ENCODE measurements at regions not wholly inside any gene's neighbourhood (a gene's known extent, or its start where the extent isn't known, plus 50 kb on each side); places are given as distances from the start of the nearest gene placed in this dataset.
"Not testable (repeated sequence)": the region's sequence is repeated elsewhere in the genome, so short reads cannot be mapped to it uniquely, and the experiment has no call there.

GRCh38 chr11:109677876-109678275, 255.9 kb downstream of the C11orf87 start:
- Histone ChIP-seq H3K4me2 (ENCODE audit: low read depth, low read length) (no peak overlapping the region), H3K4me3 (ENCODE audit: low read length) (no peak overlapping the region), H3K9me3 (replicated peaks; ENCODE audit: insufficient read depth, low read length) (no peaks in the 10 kb centered on the region), H3K9me2 (replicated peaks; ENCODE audit: insufficient read depth, low read length) (no peaks in the 10 kb centered on the region), H3F3A (ENCODE audit: insufficient read depth, low read length) (no peaks in the 10 kb centered on the region), H3K27ac (ENCODE audit: low read length) (no peak overlapping the region), H3K4me1 (ENCODE audit: low read length) (no peaks in the 10 kb centered on the region), H4K20me1 (ENCODE audit: insufficient read depth, low read length) (no peaks in the 10 kb centered on the region), H3K27me3 (replicated peaks; ENCODE audit: insufficient read depth, low read length) (no peaks in the 10 kb centered on the region), H3K36me3 (replicated peaks; ENCODE audit: insufficient read depth, low read length) (no peaks in the 10 kb centered on the region), H2AFZ (ENCODE audit: low read length) (no peak overlapping the region), H3K9ac (ENCODE audit: low read length) (no peak overlapping the region), H3K79me2 (ENCODE audit: low read length) (no peaks in the 10 kb centered on the region)
- no peak for DNase-seq
- no peak for TF ChIP-seq EZH2phosphoT487 (IDR thresholded peaks at IDR 0.05; ENCODE audit: low read length)
- TF ChIP-seq EZH2 (optimal IDR thresholded peaks at IDR 0.05; ENCODE audit: low read depth, low read length), result no peak
- TF ChIP-seq CTCF (IDR thresholded peaks at IDR 0.05; ENCODE audit: low read length), result no peak

- Histone ChIP-seq H3K4me1 (ENCODE audit: low read length) (no peaks in the 10 kb centered on the region), H4K20me1 (ENCODE audit: insufficient read depth, low read length) (no peaks in the 10 kb centered on the region), H3K9me2 (replicated peaks; ENCODE audit: insufficient read depth, low read length) (no peaks in the 10 kb centered on the region), H3K27ac (ENCODE audit: low read length) (no peak overlapping the region), H3K27me3 (replicated peaks; ENCODE audit: insufficient read depth, low read length) (no peaks in the 10 kb centered on the region), H3K4me3 (ENCODE audit: low read length) (no peak overlapping the region), H3K79me2 (ENCODE audit: low read length) (no peaks in the 10 kb centered on the region), H3F3A (ENCODE audit: insufficient read depth, low read length) (no peaks in the 10 kb centered on the region), H3K9me3 (replicated peaks; ENCODE audit: insufficient read depth, low read length) (no peaks in the 10 kb centered on the region), H3K36me3 (replicated peaks; ENCODE audit: insufficient read depth, low read length) (no peaks in the 10 kb centered on the region), H3K9ac (ENCODE audit: low read length) (no peak overlapping the region), H3K4me2 (ENCODE audit: low read depth, low read length) (no peak overlapping the region), H2AFZ (ENCODE audit: low read length) (no peak overlapping the region)
- TF ChIP-seq EZH2phosphoT487 (IDR thresholded peaks at IDR 0.05; ENCODE audit: low read length) (no peak), CTCF (IDR thresholded peaks at IDR 0.05; ENCODE audit: low read length) (no peak), EZH2 (optimal IDR thresholded peaks at IDR 0.05; ENCODE audit: low read depth, low read length) (no peak)
- no peak for DNase-seq
Observed at GRCh38 chr11:109680127-109680526, 258.1 kb downstream of the C11orf87 start.

- H4K20me1 ChIP-seq (ENCODE audit: insufficient read depth, low read length); DNase-seq; H3K27me3 ChIP-seq (replicated peaks; ENCODE audit: insufficient read depth, low read length); H3K79me2 ChIP-seq (ENCODE audit: low read length); H3K36me3 ChIP-seq (replicated peaks; ENCODE audit: insufficient read depth, low read length); H3K9me2 ChIP-seq (replicated peaks; ENCODE audit: insufficient read depth, low read length); H3K4me1 ChIP-seq (ENCODE audit: low read length); H3K4me2 ChIP-seq (ENCODE audit: low read depth, low read length); H3F3A ChIP-seq (ENCODE audit: insufficient read depth, low read length); H3K9ac ChIP-seq (ENCODE audit: low read length); H3K27ac ChIP-seq (ENCODE audit: low read length); H3K4me3 ChIP-seq (ENCODE audit: low read length); H3K9me3 ChIP-seq (replicated peaks; ENCODE audit: insufficient read depth, low read length); H2AFZ ChIP-seq (ENCODE audit: low read length): not testable (repeated sequence)
Observed at GRCh38 chr11:109682788-109683187, 260.8 kb downstream of the C11orf87 start.

GRCh38 chr11:109695696-109696095, 273.7 kb downstream of the C11orf87 start:
- H3K4me2 ChIP-seq (ENCODE audit: low read depth, low read length), result no peak overlapping the region
- H3K9me3 ChIP-seq (replicated peaks; ENCODE audit: insufficient read depth, low read length), result no peaks in the 10 kb centered on the region
- no peaks in the 10 kb centered on the region for H3K4me1 ChIP-seq (ENCODE audit: low read length)
- no peak for DNase-seq
- no peak overlapping the region for H2AFZ ChIP-seq (ENCODE audit: low read length)
- no peak overlapping the region for H3K27ac ChIP-seq (ENCODE audit: low read length)
- H3K4me3 ChIP-seq (ENCODE audit: low read length), result no peak overlapping the region
- no peaks in the 10 kb centered on the region for H3K9me2 ChIP-seq (replicated peaks; ENCODE audit: insufficient read depth, low read length)
- TF ChIP-seq CTCF (IDR thresholded peaks at IDR 0.05; ENCODE audit: low read length) (no peak), EZH2phosphoT487 (IDR thresholded peaks at IDR 0.05; ENCODE audit: low read length) (no peak), EZH2 (optimal IDR thresholded peaks at IDR 0.05; ENCODE audit: low read depth, low read length) (no peak)
- no peaks in the 10 kb centered on the region for H3K36me3 ChIP-seq (replicated peaks; ENCODE audit: insufficient read depth, low read length)
- H4K20me1 ChIP-seq (ENCODE audit: insufficient read depth, low read length), result no peaks in the 10 kb centered on the region
- no peaks in the 10 kb centered on the region for H3F3A ChIP-seq (ENCODE audit: insufficient read depth, low read length)
- H3K9ac ChIP-seq (ENCODE audit: low read length), result no peak overlapping the region
- H3K27me3 ChIP-seq (replicated peaks; ENCODE audit: insufficient read depth, low read length), result no peaks in the 10 kb centered on the region
- H3K79me2 ChIP-seq (ENCODE audit: low read length), result no peaks in the 10 kb centered on the region
